DMS53 (cell line): ENCODE measurements at regions not wholly inside any gene's neighbourhood (a gene's known extent, or its start where the extent isn't known, plus 50 kb on each side); places are given as distances from the start of the nearest gene placed in this dataset.
"Not testable (repeated sequence)": the region's sequence is repeated elsewhere in the genome, so short reads cannot be mapped to it uniquely, and the experiment has no call there.

ENCODE experiments used
- DNase-seq: peaks from one replicate; lab custom pipeline; 2025; lab: John Stamatoyannopoulos, UW

DNA sequence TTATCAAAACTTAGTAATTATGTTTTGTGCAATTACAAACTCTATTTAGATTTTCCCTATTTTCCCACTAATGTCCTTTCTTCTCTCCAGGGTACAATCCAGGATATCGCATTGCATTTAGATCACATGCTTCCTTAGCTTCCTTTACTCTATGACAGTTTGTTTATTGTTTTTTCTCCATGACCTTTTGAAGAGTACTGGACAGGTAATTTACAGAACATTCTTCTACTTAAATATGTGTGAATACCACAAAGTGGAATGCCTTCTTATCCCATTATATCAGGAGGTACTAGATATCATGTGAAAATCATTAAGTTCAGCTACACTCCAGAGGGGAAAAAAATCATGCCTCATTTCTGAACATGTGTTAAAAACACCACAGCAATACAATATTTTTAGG is 776.6 kb upstream of the CDH9 start:
- DNase-seq = peak; percentile 24

DNA sequence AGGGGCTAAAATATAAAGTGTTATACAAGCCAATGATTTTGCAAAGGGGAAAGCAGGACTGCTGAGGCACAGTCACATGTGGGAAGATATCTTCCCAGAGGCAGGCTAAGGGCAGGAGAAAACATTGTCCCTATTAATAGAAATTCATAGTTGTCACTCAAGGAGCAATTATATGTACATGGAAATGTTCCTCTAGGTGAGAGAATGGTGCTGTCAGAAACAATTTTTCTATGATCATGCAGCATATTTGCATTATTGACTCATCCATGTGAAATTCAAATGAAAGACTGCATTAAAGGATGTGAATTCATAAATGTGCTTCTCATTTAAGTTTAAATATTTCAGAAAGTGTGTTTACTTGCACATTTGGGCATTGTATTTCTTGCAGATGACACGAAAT is 775.9 kb upstream of the CDH9 start:
- DNase-seq = no peak

DNA sequence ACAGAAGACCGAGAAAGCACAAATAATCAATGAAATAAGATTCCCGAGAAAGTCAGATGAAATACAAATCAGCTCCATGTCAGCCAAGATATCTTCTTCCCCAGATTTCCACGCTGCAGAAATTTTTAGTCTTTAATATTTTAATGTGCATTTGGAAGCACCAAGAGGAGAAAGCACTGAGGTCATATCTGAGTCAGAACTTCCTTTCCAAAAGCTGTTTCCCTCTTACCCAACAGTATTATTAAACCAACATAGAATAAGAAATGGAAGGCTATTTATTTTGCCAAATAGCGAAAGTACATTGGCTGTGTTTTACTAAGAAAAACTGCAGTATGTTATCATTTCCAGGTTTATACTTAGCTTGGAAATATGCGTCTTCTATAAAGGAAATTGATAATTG is 772.1 kb upstream of the CDH9 start:
- DNase-seq = no peak

GRCh38 chr5:27797220-27797619 is 758.8 kb upstream of the CDH9 start:
- DNase-seq = no peak

GRCh38 chr5:27788184-27788583 is 749.8 kb upstream of the CDH9 start:
- DNase-seq = no peak

GRCh38 chr5:27784317-27784716 is 745.9 kb upstream of the CDH9 start:
- no peak for DNase-seq

DNA sequence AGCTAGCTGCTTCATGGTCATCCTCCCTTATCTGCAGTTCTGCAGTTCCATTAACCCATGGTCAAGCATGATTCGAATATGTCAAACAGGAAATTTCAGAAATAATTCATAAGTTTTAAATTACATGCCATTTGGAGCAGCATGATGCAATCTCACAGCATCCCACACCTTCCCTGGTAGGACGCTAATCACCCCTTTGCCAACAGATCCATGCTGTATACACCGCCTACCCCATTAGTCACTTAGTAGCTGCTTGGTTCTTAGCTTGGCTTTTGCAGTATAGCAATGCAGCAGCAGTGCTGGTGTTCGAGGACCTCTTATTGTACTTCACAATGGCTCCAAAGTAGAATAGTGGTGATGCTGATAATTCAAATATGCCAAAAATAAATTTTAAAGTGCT is 739.7 kb upstream of the CDH9 start:
- DNase-seq = no peak

DNA sequence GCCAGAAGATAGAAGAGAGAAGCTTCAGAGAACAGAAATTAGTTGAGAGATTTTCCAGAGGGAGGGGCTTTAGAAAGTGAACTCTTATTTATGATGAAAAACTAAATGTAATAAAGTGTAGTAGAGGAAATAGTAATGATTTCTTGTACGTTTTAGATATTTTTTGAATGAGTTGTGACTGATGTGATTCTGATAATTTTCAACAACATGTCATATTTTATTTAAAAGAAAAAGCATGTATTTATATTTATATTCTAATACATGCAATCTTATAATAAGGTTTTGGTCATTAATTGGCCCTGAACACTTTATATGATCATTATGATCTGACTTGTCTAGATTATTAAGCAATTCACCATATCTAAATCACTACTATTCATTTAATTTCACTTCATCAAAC is 735.2 kb upstream of the CDH9 start:
- DNase-seq = no peak

DNA sequence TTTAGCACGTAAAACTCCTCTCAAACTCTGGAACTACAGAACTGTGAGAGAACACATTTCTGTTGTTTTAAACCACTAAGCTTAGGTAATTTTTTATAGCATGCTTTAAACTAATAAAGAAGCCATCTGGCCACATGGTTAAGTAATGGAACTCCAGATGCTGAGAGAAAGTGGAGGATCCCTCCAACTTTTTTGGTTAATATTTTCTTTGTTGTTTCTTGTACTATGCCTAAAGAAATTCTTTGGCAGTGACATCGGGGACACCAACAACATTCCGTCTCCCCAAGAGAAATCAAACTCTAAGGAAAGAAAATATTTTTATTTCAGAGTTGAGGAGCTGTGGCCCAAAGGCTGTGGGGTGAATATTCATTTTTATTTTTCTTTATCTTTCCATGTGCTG is 734.8 kb upstream of the CDH9 start:
- no peak for DNase-seq

DNA sequence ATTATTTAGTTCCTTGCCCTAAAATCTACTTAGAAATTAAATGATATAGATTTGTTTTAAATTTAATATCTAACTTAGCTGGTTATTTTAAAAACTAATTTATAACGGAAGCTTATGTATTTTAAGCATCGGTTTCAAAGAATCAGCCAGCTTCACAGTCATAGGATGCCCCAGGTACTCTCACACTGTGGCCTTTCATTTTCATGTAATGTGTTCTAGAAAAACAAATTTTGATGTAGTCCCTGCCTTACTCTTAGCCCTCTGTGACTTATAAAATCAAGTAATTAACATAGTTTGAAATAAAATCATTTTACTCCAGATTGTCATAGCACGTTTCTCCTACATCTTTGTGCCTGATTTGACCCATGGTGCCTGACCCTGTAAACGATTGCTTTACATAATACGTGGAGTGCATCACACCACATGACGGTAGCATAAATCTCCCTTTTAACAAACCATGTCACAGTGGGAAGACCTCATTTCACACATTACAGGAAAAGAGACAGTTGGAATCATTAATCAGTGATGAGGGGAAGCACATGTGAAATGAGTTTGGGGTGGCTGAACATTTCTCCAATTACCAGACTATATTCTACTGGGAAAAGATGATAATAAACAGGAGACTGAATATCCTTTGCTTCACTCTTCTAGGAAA is 731.5 kb upstream of the CDH9 start:
- no peak for DNase-seq

- no peak for DNase-seq
Measured at GRCh38 chr5:27748847-27749246, 710.5 kb upstream of the CDH9 start.

DNA sequence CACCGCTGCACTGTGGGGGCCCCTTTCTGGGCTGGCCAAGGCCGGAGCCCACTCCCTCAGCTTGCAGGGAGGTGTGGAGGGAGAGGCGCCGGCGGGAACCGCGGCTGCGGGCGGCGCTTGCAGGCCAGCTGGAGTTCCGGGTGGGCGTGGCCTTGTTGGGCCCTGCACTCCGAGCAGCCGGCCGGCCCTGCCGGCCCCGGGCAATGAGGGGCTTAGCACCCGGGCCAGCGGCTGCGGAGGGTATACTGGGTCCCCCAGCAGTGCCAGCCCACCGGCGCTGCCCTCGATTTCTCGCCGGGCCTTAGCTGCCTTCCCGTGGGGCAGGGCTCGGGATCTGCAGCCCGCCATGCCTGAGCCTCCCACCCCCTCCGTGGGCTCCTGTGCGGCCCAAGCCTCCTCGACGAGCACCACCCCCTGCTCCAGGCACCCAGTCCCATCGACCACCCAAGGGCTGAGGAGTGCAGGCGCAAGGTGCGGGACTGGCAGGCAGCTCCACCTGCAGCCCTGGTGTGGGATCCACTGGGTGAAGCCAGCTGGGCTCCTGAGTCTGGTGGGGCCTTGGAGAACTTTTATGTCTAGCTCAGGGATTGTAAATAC is 705.1 kb upstream of the CDH9 start:
- not testable (repeated sequence) for DNase-seq

DNA sequence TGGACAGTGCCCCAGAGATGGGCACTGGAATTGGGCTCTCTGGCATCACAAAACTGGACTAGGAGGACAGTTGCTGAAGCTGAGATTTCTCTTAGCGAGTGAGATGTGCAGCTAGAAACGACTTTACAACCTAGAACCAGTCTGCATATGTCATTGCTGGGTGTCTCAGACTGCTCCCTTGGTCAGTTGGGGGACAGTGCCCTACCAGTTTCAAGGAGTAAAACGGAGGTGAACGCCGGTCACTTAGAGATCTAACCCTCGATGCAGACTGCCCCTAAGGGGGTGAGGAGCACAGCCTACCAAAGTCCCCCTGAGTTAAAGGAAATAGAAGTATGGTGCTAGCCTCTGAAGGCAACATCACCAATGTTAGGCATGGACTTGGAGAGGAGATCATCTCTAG is 704.4 kb upstream of the CDH9 start:
- no peak for DNase-seq

GRCh38 chr5:27734838-27735237 is 696.5 kb upstream of the CDH9 start:
- DNase-seq = no peak

- DNase-seq = no peak
Measured at GRCh38 chr5:27733237-27733636, 694.9 kb upstream of the CDH9 start.

DNA sequence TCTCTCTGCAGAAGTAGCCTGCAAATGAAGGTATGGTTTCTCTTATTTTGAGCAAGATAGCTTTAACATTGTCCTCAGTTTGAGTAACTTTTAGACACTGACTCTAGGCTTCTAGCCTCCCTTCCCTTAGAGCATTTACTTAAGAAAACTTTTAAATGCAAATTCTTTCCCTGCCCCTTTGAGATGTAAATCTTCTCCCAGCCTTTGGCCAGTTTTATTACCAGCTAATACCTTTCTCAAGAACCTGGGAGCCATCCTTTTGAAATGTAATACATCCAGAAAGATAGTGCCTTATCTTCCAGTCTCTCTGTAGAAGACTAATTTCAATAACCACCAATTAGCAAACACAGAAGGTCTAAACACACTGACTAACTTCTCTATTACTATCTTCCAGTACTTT is 688.9 kb upstream of the CDH9 start:
- no peak for DNase-seq

GRCh38 chr5:27722337-27722736 is 684.0 kb upstream of the CDH9 start:
- DNase-seq = peak; percentile 21

GRCh38 chr5:27708534-27708933 is 670.1 kb upstream of the CDH9 start:
- DNase-seq = no peak

GRCh38 chr5:27706832-27707231 is 668.4 kb upstream of the CDH9 start:
- peak; percentile 7 for DNase-seq

DNA sequence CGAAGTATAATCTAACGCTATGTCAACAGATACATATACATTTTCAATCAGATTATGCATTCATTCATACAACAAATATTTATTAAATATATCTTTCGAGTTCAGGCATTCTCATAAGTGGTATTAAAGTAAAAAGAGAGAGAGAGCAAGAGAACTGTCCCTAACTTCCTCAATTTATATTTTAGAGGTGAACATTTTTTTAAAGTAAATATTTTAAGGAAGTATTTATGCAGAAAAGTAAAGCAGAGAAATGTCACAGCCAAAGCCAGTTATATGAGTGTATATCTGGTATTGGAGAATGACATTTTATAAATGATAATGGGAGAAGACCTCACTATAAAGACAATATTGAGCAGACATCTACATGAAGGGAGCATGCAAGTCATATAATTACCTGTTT is 667.3 kb upstream of the CDH9 start:
- DNase-seq = no peak

DNA sequence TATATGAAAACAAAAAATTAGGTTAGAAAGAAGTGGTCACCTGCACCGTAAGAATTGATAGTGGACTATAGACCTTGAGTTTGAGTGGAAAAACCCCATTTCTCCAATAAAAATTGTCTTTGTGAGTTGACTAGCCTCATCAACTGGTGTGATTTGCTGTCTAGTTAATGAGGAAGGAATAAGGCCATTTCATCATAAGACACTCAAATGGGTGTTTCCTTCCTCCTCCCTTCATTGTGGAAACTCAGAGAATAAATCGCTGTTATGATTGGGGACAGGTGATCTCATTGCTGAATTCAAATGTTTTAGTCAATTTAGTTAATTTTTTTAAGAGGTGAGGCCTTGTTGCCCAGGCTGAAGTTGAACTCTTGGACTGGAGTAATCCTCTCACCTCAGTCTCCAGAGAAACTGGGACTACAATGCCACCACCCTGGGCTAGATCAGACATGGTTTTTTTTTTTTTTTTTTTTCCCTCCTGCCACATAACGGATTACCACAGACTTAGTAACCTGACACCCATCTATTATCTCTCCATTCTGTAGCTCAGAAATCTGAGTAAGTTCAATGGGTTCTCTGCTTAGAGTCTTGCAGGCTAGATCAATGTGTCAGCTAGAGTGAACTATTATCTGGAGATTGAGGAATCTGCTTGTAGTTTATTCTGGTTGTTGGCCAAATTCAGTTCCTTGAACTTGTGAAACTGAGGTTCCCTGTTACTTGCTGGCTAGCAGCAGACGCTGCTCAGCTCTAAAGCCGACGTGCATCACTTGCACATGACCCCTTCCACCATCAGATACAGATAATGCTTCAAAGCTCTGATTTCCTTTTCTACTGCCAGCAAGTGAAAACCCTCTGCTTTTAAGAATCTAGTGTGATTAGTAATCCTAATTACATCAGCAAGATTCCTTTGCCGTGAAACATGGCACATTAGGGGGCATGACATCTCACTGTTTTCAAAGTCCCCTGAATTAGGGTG is 663.8 kb upstream of the CDH9 start:
- peak; percentile 44 for DNase-seq

GRCh38 chr5:27700526-27700925 is 662.1 kb upstream of the CDH9 start:
- no peak for DNase-seq

DNA sequence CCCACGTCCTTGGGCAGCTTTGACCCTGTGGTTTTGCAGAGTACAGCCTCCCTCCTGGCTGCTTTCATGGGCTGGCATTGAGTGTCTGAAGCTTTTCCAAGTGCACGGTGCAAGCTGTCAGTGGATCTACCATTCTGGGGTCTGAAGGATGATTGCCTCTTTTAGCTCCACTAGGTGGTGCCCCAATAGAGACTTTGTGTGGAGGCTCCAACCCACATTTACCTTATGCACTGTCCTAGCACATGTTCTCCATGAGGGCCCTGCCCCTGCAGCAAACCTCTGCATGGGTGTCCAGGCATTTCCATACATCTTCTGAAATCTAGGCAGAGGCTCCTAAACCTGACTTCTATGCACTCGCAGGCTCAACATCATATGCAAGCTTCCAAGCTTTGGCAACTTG is 644.2 kb upstream of the CDH9 start:
- peak; percentile 63 for DNase-seq
